ENCODE measurements at regions not wholly inside any gene's neighbourhood (a gene's known extent, or its start where the extent isn't known, plus 50 kb on each side); places are given as distances from the start of the nearest gene placed in this dataset.

GRCh38 chr20:61056116-61056515 is 195.9 kb upstream of the CDH4 start:
- Histone ChIP-seq H3K27ac (ENCODE audit: insufficient read depth, low read depth, low read length, poor library complexity, severe bottlenecking) (no peak overlapping the region), H3K4me1 (ENCODE audit: control insufficient read depth, insufficient read depth, low read length) (peaks cover 10% of the 10 kb centered on the region), H3K4me3 (ENCODE audit: insufficient read depth, low read depth, low read length) (no peak overlapping the region), H3K9me3 (ENCODE audit: control insufficient read depth, low read length) (no peaks in the 10 kb centered on the region), H3K27me3 (ENCODE audit: control insufficient read depth, insufficient read depth, low read length, poor library complexity, severe bottlenecking) (no peaks in the 10 kb centered on the region), H3K36me3 (ENCODE audit: control insufficient read depth, insufficient read depth, low read length) (no peaks in the 10 kb centered on the region)
- WGBS, 2 experiments: 84% methylated on average over 10 of the region's 10 CpGs

- Histone ChIP-seq H3K36me3 (ENCODE audit: control insufficient read depth, insufficient read depth, low read length) (no peaks in the 10 kb centered on the region), H3K27me3 (ENCODE audit: control insufficient read depth, insufficient read depth, low read length, poor library complexity, severe bottlenecking) (no peaks in the 10 kb centered on the region), H3K27ac (ENCODE audit: insufficient read depth, low read depth, low read length, poor library complexity, severe bottlenecking) (no peak overlapping the region), H3K4me3 (ENCODE audit: insufficient read depth, low read depth, low read length) (no peak overlapping the region), H3K9me3 (ENCODE audit: control insufficient read depth, low read length) (no peaks in the 10 kb centered on the region), H3K4me1 (ENCODE audit: control insufficient read depth, insufficient read depth, low read length) (peaks cover 10% of the 10 kb centered on the region)
- WGBS, 2 experiments: 90 to 91% methylated on average over 16 of the region's 16 CpGs
Measured at GRCh38 chr20:61056627-61057442, 195.2 kb upstream of the CDH4 start.

- peaks cover 10% of the 10 kb centered on the region for H3K4me1 ChIP-seq (ENCODE audit: control insufficient read depth, insufficient read depth, low read length)
- H3K36me3 ChIP-seq (ENCODE audit: control insufficient read depth, insufficient read depth, low read length): no peaks in the 10 kb centered on the region
- no peaks in the 10 kb centered on the region for H3K27me3 ChIP-seq (ENCODE audit: control insufficient read depth, insufficient read depth, low read length, poor library complexity, severe bottlenecking)
- no peaks in the 10 kb centered on the region for H3K9me3 ChIP-seq (ENCODE audit: control insufficient read depth, low read length)
- WGBS, 2 experiments: 80 to 81% methylated on average over 20 of the region's 20 CpGs
- H3K27ac ChIP-seq (ENCODE audit: insufficient read depth, low read depth, low read length, poor library complexity, severe bottlenecking): no peak overlapping the region
- no peak overlapping the region for H3K4me3 ChIP-seq (ENCODE audit: insufficient read depth, low read depth, low read length)
Measured at GRCh38 chr20:61057443-61058121, 194.5 kb upstream of the CDH4 start.

- Histone ChIP-seq H3K4me3 (ENCODE audit: insufficient read depth, low read depth, low read length) (no peak overlapping the region), H3K36me3 (ENCODE audit: control insufficient read depth, insufficient read depth, low read length) (no peaks in the 10 kb centered on the region), H3K4me1 (ENCODE audit: control insufficient read depth, insufficient read depth, low read length) (peaks cover 7% of the 10 kb centered on the region), H3K27me3 (ENCODE audit: control insufficient read depth, insufficient read depth, low read length, poor library complexity, severe bottlenecking) (no peaks in the 10 kb centered on the region), H3K9me3 (ENCODE audit: control insufficient read depth, low read length) (no peaks in the 10 kb centered on the region), H3K27ac (ENCODE audit: insufficient read depth, low read depth, low read length, poor library complexity, severe bottlenecking) (no peak overlapping the region)
- WGBS, 2 experiments: 60 to 62% methylated on average over 6 of the region's 6 CpGs
Measured at GRCh38 chr20:61061981-61062380, 190.1 kb upstream of the CDH4 start.

GRCh38 chr20:61065853-61066252 is 186.2 kb upstream of the CDH4 start:
- no peaks in the 10 kb centered on the region for H3K4me1 ChIP-seq (ENCODE audit: control insufficient read depth, insufficient read depth, low read length)
- H3K9me3 ChIP-seq (ENCODE audit: control insufficient read depth, low read length): no peaks in the 10 kb centered on the region
- WGBS, 2 experiments: 85 to 86% methylated on average over 10 of the region's 10 CpGs
- H3K36me3 ChIP-seq (ENCODE audit: control insufficient read depth, insufficient read depth, low read length): no peaks in the 10 kb centered on the region
- no peak overlapping the region for H3K27ac ChIP-seq (ENCODE audit: insufficient read depth, low read depth, low read length, poor library complexity, severe bottlenecking)
- no peak overlapping the region for H3K4me3 ChIP-seq (ENCODE audit: insufficient read depth, low read depth, low read length)
- no peaks in the 10 kb centered on the region for H3K27me3 ChIP-seq (ENCODE audit: control insufficient read depth, insufficient read depth, low read length, poor library complexity, severe bottlenecking)

- H3K27me3 ChIP-seq (ENCODE audit: control insufficient read depth, insufficient read depth, low read length, poor library complexity, severe bottlenecking): no peaks in the 10 kb centered on the region
- WGBS, 2 experiments: 91 to 95% methylated on average over 13 of the region's 13 CpGs
Measured at GRCh38 chr20:61066526-61066925, 185.5 kb upstream of the CDH4 start.

GRCh38 chr20:61067221-61067620 is 184.8 kb upstream of the CDH4 start:
- Histone ChIP-seq H3K9me3 (ENCODE audit: control insufficient read depth, low read length) (no peaks in the 10 kb centered on the region), H3K4me1 (ENCODE audit: control insufficient read depth, insufficient read depth, low read length) (no peaks in the 10 kb centered on the region), H3K27ac (ENCODE audit: insufficient read depth, low read depth, low read length, poor library complexity, severe bottlenecking) (no peak overlapping the region), H3K4me3 (ENCODE audit: insufficient read depth, low read depth, low read length) (no peak overlapping the region), H3K27me3 (ENCODE audit: control insufficient read depth, insufficient read depth, low read length, poor library complexity, severe bottlenecking) (no peaks in the 10 kb centered on the region), H3K36me3 (ENCODE audit: control insufficient read depth, insufficient read depth, low read length) (no peaks in the 10 kb centered on the region)
- 94 to 97% methylated on average over 9 of the region's 9 CpGs for WGBS, 2 experiments

More at GRCh38 chr20:61066526-61066925, 185.5 kb upstream of the CDH4 start:
- Histone ChIP-seq H3K27ac (ENCODE audit: insufficient read depth, low read depth, low read length, poor library complexity, severe bottlenecking) (no peak overlapping the region), H3K36me3 (ENCODE audit: control insufficient read depth, insufficient read depth, low read length) (no peaks in the 10 kb centered on the region), H3K4me3 (ENCODE audit: insufficient read depth, low read depth, low read length) (no peak overlapping the region), H3K9me3 (ENCODE audit: control insufficient read depth, low read length) (no peaks in the 10 kb centered on the region), H3K4me1 (ENCODE audit: control insufficient read depth, insufficient read depth, low read length) (no peaks in the 10 kb centered on the region)

- Histone ChIP-seq H3K27ac (ENCODE audit: insufficient read depth, low read depth, low read length, poor library complexity, severe bottlenecking) (no peak overlapping the region), H3K9me3 (ENCODE audit: control insufficient read depth, low read length) (no peaks in the 10 kb centered on the region), H3K4me3 (ENCODE audit: insufficient read depth, low read depth, low read length) (no peak overlapping the region), H3K4me1 (ENCODE audit: control insufficient read depth, insufficient read depth, low read length) (no peaks in the 10 kb centered on the region), H3K27me3 (ENCODE audit: control insufficient read depth, insufficient read depth, low read length, poor library complexity, severe bottlenecking) (no peaks in the 10 kb centered on the region), H3K36me3 (ENCODE audit: control insufficient read depth, insufficient read depth, low read length) (no peaks in the 10 kb centered on the region)
- 63 to 76% methylated on average over 6 of the region's 6 CpGs for WGBS, 2 experiments
Measured at GRCh38 chr20:61072398-61072797, 179.7 kb upstream of the CDH4 start.

- H3K4me1 ChIP-seq (ENCODE audit: control insufficient read depth, insufficient read depth, low read length): no peaks in the 10 kb centered on the region
- no peaks in the 10 kb centered on the region for H3K9me3 ChIP-seq (ENCODE audit: control insufficient read depth, low read length)
- WGBS, 2 experiments: 93% methylated on average over 6 of the region's 6 CpGs
Measured at GRCh38 chr20:61073376-61073775, 178.7 kb upstream of the CDH4 start.

GRCh38 chr20:61082720-61083119 is 169.3 kb upstream of the CDH4 start:
- H3K4me1 ChIP-seq (ENCODE audit: control insufficient read depth, insufficient read depth, low read length): no peaks in the 10 kb centered on the region
- H3K9me3 ChIP-seq (ENCODE audit: control insufficient read depth, low read length): no peaks in the 10 kb centered on the region
- H3K27ac ChIP-seq (ENCODE audit: insufficient read depth, low read depth, low read length, poor library complexity, severe bottlenecking): no peak overlapping the region
- no peaks in the 10 kb centered on the region for H3K36me3 ChIP-seq (ENCODE audit: control insufficient read depth, insufficient read depth, low read length)
- no peaks in the 10 kb centered on the region for H3K27me3 ChIP-seq (ENCODE audit: control insufficient read depth, insufficient read depth, low read length, poor library complexity, severe bottlenecking)
- no peak overlapping the region for H3K4me3 ChIP-seq (ENCODE audit: insufficient read depth, low read depth, low read length)
- WGBS, 2 experiments: 87 to 94% methylated on average over 3 of the region's 3 CpGs

More at GRCh38 chr20:61073376-61073775, 178.7 kb upstream of the CDH4 start:
- Histone ChIP-seq H3K27me3 (ENCODE audit: control insufficient read depth, insufficient read depth, low read length, poor library complexity, severe bottlenecking) (no peaks in the 10 kb centered on the region), H3K4me3 (ENCODE audit: insufficient read depth, low read depth, low read length) (no peak overlapping the region), H3K36me3 (ENCODE audit: control insufficient read depth, insufficient read depth, low read length) (no peaks in the 10 kb centered on the region), H3K27ac (ENCODE audit: insufficient read depth, low read depth, low read length, poor library complexity, severe bottlenecking) (no peak overlapping the region)
